Gastroesophageal sphincter (tissue), 3 donors: ENCODE measurements at regions not wholly inside any gene's neighbourhood (a gene's known extent, or its start where the extent isn't known, plus 50 kb on each side); places are given as distances from the start of the nearest gene placed in this dataset.

Experiments
- EP300 ChIP-seq: sonication (generic); formaldehyde crosslinking; IDR thresholded peaks from one replicate; pipeline ENCODE4 v1.6.1; 2017; ENCODE audit warnings: antibody characterized with exemption, mild to moderate bottlenecking
- POLR2A ChIP-seq, 2 donors: fragments of 450-650 bp; IDR thresholded peaks; one replicate each; pipeline ENCODE4 v1.6.1; 2017; ENCODE audit warnings: antibody characterized with exemption in 2 of 2, mild to moderate bottlenecking in 2 of 2, moderate library complexity in 1 of 2
- POLR2AphosphoS5 ChIP-seq: sonication (generic); formaldehyde crosslinking; IDR thresholded peaks from one replicate; pipeline ENCODE4 v1.6.1; 2017; ENCODE audit warnings: antibody characterized with exemption
- TF ChIP-seq, protein P1 (sequence below), 4 experiments: fragments of 200-600 bp in 2 of 4; fragments of 450-650 bp in 2 of 4; sonication (generic) in 1 of 4; IDR thresholded peaks; one replicate each; pipeline ENCODE4 v1.5.1; 2017 to 2019; ENCODE audit warnings: antibody characterized with exemption in 4 of 4, mild to moderate bottlenecking in 2 of 4, moderate library complexity in 2 of 4

DNA sequence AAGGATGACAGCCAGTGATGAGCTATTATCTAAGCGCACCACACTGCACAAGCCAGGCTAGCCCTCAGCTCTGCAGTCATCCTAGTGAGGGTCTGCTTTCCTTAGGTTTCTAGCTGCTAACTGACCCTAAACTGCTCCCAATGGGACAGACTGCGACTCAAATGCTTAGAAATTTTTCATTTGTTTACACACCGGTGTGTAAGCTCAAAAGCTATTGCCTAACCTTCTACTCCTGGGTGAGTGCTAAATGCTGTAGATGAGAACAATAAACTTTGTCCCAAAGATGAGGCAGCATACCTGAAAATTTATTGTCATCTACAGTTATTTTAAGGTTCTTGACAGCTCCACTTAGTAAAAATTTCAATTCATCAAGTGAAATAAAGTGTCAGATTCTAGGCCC is 311.4 kb downstream of the TMEM167A start:
- TF ChIP-seq, protein P1, sequence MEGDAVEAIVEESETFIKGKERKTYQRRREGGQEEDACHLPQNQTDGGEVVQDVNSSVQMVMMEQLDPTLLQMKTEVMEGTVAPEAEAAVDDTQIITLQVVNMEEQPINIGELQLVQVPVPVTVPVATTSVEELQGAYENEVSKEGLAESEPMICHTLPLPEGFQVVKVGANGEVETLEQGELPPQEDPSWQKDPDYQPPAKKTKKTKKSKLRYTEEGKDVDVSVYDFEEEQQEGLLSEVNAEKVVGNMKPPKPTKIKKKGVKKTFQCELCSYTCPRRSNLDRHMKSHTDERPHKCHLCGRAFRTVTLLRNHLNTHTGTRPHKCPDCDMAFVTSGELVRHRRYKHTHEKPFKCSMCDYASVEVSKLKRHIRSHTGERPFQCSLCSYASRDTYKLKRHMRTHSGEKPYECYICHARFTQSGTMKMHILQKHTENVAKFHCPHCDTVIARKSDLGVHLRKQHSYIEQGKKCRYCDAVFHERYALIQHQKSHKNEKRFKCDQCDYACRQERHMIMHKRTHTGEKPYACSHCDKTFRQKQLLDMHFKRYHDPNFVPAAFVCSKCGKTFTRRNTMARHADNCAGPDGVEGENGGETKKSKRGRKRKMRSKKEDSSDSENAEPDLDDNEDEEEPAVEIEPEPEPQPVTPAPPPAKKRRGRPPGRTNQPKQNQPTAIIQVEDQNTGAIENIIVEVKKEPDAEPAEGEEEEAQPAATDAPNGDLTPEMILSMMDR (IDR thresholded peaks at IDR 0.05): no peak
- TF ChIP-seq POLR2A (IDR thresholded peaks at IDR 0.05): no peak
- TF ChIP-seq POLR2AphosphoS5: no peak
- no peak for TF ChIP-seq EP300
